SHP77 treated with DMSO at 0.1 percent for 48 hours (cell line): ENCODE measurements at regions not wholly inside any gene's neighbourhood (a gene's known extent, or its start where the extent isn't known, plus 50 kb on each side); places are given as distances from the start of the nearest gene placed in this dataset.
"Not testable (repeated sequence)": the region's sequence is repeated elsewhere in the genome, so short reads cannot be mapped to it uniquely, and the experiment has no call there.

Experiments
- DNase-seq: peaks from one replicate; lab custom pipeline; 2025; lab: John Stamatoyannopoulos, UW

DNA sequence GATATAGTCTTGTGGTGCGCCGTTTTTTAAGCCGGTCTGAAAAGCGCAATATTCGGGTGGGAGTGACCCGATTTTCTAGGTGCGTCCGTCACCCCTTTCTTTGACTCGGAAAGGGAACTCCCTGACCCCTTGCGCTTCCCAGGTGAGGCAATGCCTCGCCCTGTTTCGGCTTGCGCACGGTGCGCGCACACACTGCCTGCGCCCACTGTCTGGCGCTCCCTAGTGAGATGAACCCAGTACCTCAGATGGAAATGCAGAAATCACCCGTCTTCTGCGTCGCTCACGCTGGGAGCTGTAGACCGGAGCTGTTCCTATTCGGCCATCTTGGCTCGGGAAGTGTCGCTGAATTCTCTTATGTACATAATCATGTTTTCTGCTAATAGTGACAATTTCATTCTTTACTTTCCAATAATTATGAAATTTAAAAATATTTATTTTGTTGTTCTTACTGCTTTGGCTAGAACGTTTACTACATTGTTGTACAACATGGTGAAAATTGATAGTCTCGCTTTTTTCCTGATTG lies 61.2 kb upstream of the MINDY3 start:
- not testable (repeated sequence) for DNase-seq

GRCh38 chr10:15931376-15931775 lies 71.1 kb upstream of the MINDY3 start:
- no peak for DNase-seq

DNA sequence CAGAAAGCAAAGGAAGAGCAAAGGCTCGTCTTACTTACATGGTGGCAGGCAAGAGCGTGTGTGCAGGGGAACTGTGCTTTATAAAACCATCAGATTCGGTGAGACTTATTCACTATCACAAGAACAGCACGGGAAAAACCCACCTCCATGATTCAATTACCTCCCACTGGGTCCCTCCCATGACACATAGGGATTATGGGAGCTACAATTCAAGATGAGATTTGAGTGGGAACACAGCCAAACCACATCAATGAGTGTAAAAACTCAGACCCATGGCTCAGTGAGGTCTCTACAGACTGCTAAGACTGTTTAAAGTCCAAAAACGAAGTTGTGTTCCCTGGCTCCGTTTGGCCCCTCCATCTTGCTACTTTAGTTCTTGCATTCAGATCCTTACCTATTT lies 79.2 kb upstream of the MINDY3 start:
- DNase-seq: not testable (repeated sequence)

GRCh38 chr10:15943426-15943825 lies 83.1 kb upstream of the MINDY3 start:
- no peak for DNase-seq

DNA sequence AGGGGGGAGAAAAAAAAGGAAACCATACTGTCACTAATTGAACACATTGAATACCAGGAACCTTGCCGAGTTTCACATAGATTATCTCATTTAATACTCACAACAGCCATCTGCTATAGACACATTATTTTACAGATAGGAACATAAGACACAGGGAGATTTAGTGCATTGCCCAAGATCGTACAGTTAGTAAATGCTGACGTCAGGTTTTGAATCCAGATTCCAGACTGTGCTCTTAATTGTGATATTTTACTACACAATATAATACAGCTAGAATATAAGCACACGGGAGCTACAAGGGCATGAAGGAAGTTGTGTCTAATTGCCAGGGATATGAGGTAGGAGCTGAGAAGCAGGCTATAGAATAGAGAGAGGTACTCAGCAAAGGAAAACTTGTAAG lies 93.9 kb upstream of the MINDY3 start:
- no peak for DNase-seq

- no peak for DNase-seq
Observed at GRCh38 chr10:15960277-15960676, 100.0 kb upstream of the MINDY3 start.

DNA sequence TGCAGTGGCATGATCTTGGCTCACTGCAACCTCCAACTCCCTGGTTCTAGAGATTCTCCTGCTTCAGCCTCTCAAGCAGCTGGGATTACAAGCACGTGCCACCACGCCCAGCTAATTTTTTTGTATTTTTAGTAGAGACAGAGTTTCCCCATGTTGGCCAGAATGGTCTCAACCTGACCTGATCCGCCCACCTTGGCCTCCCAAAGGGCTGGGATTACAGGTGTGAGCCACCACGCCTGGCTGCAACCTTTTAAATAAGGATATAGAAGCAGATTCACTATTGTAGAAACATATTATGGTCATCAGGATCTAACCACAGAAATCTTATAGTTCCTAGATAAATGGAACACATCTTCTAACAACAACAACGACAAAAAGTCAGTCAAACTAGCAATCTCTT lies 112.4 kb upstream of the MINDY3 start:
- DNase-seq: not testable (repeated sequence)

GRCh38 chr10:15985690-15986089 lies 125.4 kb upstream of the MINDY3 start:
- no peak for DNase-seq

- DNase-seq: no peak
Observed at GRCh38 chr10:15990535-15991129, 130.3 kb upstream of the MINDY3 start.

DNA sequence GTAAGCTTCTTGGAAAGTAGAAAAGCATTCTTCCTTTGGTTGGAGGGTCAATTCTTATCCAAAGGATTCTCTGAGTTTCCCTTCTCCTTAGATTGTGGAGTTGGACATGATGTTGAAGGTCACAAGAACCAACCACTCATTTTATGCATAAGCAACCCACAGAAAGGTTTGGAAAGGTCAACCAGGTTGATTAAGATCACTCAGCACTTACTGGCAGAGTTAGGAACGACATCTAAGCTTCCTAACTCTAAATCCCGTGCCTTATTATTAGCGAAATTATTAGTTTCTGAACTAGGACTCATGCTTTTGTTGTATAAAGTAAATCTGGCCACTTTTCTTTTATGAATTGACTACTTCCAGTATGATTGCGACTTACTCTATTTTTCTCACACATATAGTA lies 137.0 kb upstream of the MINDY3 start:
- no peak for DNase-seq

DNA sequence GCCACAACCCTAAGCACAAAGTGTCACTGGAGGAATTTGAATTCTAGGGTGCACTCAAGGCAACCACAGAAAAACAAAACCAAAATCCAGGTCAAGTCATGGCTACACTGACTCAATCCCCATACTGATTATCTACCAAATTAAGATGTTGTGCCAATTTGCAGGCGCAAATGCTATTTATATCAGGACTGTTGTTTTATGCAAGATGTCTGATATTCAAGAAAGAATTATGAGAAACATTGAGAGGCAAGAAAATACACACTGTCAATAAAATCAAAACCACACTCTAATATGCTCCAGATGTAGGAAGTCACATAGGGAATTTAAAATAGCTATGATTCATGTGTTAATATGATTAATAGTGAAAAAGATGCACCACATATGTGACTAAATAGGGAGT lies 141.3 kb upstream of the MINDY3 start:
- DNase-seq: no peak

DNA sequence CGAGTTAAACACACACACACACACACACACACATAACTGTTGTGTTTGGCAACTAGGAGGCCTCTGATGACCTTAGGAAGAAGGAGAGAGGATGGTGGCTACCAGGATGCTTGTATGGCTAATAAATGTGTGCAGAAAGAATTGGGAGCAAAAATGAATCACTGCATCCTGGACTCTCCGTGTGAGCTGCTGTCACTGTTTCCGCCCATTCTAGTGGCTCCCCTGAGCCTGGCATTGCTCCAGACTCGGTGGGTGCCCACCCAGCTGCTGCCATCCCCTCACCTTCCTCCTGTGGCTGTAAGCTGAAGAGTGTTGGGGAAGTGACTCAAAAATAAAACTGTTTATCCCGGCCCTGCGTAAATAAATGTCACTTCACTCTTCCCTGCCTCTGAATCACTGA lies 149.5 kb upstream of the MINDY3 start:
- DNase-seq: no peak

DNA sequence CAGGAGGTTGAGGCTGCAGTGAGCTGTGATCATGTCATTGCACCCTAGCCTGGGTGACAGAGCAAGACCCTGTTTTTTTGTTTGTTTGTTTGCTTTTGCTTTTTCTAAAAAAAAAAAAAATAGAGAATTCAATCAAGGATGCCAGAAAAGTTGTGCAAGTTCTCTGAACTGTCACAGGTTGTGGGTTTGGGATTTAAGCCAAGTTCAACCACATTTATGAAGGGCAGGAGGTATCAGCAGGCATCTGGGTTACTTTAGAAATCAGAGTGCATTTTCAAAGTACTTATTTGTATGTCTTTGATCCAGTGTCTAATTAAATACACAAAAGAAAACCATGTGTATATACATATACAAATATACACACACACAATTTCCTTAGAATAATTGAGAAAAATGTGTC lies 151.2 kb upstream of the MINDY3 start:
- DNase-seq: no peak

- no peak for DNase-seq
Observed at GRCh38 chr10:16014469-16014868, 154.2 kb upstream of the MINDY3 start.

DNA sequence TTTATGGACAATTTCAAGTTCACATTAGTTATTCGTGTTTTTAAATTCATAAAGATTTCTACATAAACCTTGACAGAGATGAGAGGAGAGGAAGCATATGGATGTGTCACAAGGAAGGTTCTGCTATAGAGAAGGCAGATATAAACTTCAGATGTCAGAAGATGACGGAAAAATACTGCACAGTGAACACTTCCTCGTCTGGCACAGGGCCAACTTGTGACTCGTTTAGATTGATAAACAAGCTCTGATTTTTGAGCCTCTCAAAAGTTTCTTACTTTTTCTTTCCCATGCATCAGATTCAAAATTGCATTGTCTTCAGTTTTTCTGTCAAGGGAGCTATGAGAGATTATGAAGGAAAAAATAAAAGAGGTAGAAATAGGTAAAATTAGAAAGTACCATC lies 156.4 kb upstream of the MINDY3 start:
- DNase-seq: no peak

- no peak for DNase-seq
Observed at GRCh38 chr10:16020836-16021235, 160.5 kb upstream of the MINDY3 start.

DNA sequence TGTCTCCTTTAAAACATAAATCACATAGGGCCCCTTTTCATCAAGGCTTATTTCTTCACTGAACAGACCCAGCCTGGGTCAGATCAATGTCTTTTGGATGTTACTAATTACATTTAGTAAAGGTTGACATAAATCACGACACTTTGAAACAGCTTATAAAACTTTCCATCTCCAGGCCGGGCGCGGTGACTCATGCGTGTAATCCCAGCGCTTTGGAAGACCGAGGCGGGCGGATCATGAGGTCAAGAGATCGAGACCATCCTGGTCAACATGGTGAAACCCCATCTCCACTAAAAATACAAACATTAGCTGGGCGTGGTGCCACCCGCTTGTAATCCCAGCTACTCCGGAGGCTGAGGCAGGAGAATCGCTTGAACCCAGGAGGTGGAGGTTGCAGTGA lies 166.5 kb upstream of the MINDY3 start:
- not testable (repeated sequence) for DNase-seq

DNA sequence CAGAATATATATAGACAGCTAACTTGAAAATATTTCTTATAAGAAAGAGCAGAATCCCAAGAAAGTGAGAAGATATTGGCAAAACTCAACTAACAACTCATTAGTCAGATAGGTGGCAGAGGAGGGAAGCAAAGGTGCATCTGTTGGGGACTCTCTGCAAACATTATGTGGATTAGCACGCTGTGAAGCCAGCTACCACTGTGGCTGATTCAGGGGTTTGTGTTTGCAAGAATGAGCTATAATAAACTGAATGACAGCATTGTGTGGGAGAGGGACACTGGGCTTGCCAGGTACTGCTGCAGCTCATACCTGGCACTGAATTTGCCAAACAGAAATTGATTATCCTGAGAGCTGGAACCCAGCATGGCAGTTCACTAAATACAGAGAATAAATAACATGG lies 170.3 kb upstream of the MINDY3 start:
- DNase-seq: no peak

- DNase-seq: no peak
Observed at GRCh38 chr10:16049050-16049449, 188.7 kb upstream of the MINDY3 start.

GRCh38 chr10:16049782-16050181 lies 189.5 kb upstream of the MINDY3 start:
- DNase-seq: no peak

- DNase-seq: no peak
Observed at GRCh38 chr10:16063350-16063749, 203.0 kb upstream of the MINDY3 start.

DNA sequence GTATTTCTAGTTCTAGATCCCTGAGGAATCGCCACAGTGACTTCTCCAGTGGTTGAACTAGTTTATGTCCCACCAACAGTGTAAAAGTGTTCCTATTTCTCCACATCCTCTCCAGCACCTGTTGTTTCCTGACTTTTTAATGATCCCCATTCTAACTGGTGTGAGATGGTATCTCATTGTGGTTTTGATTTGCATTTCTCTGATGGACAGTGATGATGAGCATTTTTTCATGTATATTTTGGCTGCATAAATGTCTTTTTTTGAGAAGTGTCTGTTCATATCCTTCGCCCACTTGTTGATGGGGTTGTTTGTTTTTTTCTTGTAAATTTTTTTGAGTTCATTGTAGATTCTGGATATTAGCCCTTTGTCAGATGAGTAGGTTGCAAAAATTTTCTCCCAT lies 223.2 kb upstream of the MINDY3 start:
- DNase-seq: not testable (repeated sequence)

- DNase-seq: no peak
Observed at GRCh38 chr10:16105082-16105481, 244.8 kb upstream of the MINDY3 start.
